Mammary epithelial cell (primary cell): ENCODE measurements at regions not wholly inside any gene's neighbourhood (a gene's known extent, or its start where the extent isn't known, plus 50 kb on each side); places are given as distances from the start of the nearest gene placed in this dataset.

ENCODE experiments used
- EZH2 ChIP-seq: IDR thresholded peaks from 2 replicates; pipeline ENCODE4 v1.6.1; 2012; ENCODE audit warnings: low read length, inconsistent platforms, borderline replicate concordance
- TF ChIP-seq, protein P1 (sequence below), 2 donors: IDR thresholded peaks in 1 of 2; conservative IDR thresholded peaks in 1 of 2; 2 replicates each; pipeline ENCODE4 v1.5.1; 2011 to 2012; ENCODE audit warnings: inconsistent platforms in 2 of 2, low read length in 2 of 2, mild to moderate bottlenecking in 2 of 2, control low read depth in 1 of 2, low read depth in 1 of 2; ENCODE audit not compliant: insufficient read depth in 1 of 2; ENCODE audit errors: extremely low read depth in 1 of 2

- TF ChIP-seq, protein P1, sequence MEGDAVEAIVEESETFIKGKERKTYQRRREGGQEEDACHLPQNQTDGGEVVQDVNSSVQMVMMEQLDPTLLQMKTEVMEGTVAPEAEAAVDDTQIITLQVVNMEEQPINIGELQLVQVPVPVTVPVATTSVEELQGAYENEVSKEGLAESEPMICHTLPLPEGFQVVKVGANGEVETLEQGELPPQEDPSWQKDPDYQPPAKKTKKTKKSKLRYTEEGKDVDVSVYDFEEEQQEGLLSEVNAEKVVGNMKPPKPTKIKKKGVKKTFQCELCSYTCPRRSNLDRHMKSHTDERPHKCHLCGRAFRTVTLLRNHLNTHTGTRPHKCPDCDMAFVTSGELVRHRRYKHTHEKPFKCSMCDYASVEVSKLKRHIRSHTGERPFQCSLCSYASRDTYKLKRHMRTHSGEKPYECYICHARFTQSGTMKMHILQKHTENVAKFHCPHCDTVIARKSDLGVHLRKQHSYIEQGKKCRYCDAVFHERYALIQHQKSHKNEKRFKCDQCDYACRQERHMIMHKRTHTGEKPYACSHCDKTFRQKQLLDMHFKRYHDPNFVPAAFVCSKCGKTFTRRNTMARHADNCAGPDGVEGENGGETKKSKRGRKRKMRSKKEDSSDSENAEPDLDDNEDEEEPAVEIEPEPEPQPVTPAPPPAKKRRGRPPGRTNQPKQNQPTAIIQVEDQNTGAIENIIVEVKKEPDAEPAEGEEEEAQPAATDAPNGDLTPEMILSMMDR (conservative IDR thresholded peaks at IDR 0.05 in 1 of 2, IDR thresholded peaks at IDR 0.05 in 1 of 2; ENCODE audit: extremely low read depth in 1 of 2, insufficient read depth in 1 of 2, low read depth in 1 of 2, low read length in 2 of 2) = no peak
- TF ChIP-seq EZH2 = no peak
Measured at GRCh38 chr3:22893101-22893500, 310.0 kb upstream of the UBE2E2 start.
